ENCODE measurements at regions not wholly inside any gene's neighbourhood (a gene's known extent, or its start where the extent isn't known, plus 50 kb on each side); places are given as distances from the start of the nearest gene placed in this dataset.

DNA sequence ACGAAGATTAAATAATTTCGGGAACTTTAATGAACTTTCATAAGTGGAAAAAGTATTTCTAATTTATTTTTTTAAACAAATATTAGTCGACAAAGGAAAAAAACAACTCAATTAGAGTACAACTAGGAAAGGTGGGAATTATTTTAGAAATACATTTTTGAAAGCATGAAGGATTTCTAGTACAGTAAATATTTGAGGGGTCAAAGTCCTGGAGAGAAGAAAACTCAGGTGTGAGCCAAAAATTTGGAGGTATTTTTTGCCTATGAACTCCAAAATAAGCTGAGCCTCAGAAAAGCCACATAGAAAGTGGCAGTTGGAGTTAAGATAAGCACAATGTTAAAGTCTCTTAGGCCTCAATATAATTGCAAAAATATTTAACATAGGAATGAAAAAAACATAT is 2017.3 kb downstream of the C4orf33 start:
- TF ChIP-seq CTCF (conservative IDR thresholded peaks at IDR 0.05; ENCODE audit: low read depth, low read length), result no peak
- Histone ChIP-seq H2AFZ (ENCODE audit: low read depth) (no peak overlapping the region), H3K4me2 (no peak overlapping the region)

GRCh38 chr4:131113704-131114103 is 2017.8 kb downstream of the C4orf33 start:
- Histone ChIP-seq H2AFZ (ENCODE audit: low read depth) (no peak overlapping the region), H3K27ac (no peak overlapping the region), H3K79me2 (ENCODE audit: insufficient read depth, low read depth) (no peaks in the 10 kb centered on the region), H3K9ac (no peak overlapping the region), H3K4me3 (IDR thresholded peaks at IDR 0.05; ENCODE audit: insufficient read depth, low read depth, low read length) (no peak overlapping the region), H4K20me1 (ENCODE audit: insufficient read depth) (no peaks in the 10 kb centered on the region), H3K4me2 (no peak overlapping the region), H3K36me3 (ENCODE audit: insufficient read depth) (no peaks in the 10 kb centered on the region), H3K4me1 (ENCODE audit: low read depth, poor library complexity, severe bottlenecking) (no peaks in the 10 kb centered on the region), H3K27me3 (ENCODE audit: insufficient read depth, low read depth) (no peaks in the 10 kb centered on the region)
- TF ChIP-seq CTCF (conservative IDR thresholded peaks at IDR 0.05; ENCODE audit: low read depth, low read length), result no peak

More for the DNA sequence above, 2017.3 kb downstream of the C4orf33 start:
- Histone ChIP-seq H3K36me3 (ENCODE audit: insufficient read depth) (no peaks in the 10 kb centered on the region), H3K27ac (no peak overlapping the region), H3K27me3 (ENCODE audit: insufficient read depth, low read depth) (no peaks in the 10 kb centered on the region), H3K4me1 (ENCODE audit: low read depth, poor library complexity, severe bottlenecking) (no peaks in the 10 kb centered on the region), H3K4me3 (IDR thresholded peaks at IDR 0.05; ENCODE audit: insufficient read depth, low read depth, low read length) (no peak overlapping the region), H3K9ac (no peak overlapping the region), H3K79me2 (ENCODE audit: insufficient read depth, low read depth) (no peaks in the 10 kb centered on the region), H4K20me1 (ENCODE audit: insufficient read depth) (no peaks in the 10 kb centered on the region)

DNA sequence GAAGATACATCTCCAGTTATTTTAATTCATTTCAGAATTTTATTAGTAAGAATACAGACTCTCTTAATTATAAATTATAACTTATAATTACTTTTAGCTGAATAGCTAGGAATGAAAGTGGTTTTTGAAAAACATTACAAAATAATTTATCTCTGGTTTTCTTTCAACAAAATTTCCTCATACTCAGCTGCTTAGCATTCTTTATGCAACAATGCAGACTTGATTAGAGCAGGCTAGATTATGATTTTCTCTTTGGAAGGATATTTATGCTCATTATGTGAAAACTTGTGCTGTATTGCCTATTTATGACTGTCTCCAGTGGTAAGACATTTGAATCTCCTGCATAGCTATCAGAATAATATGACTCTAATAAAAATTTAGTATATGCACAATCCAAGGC is 2023.7 kb downstream of the C4orf33 start:
- Histone ChIP-seq H3K4me3 (IDR thresholded peaks at IDR 0.05; ENCODE audit: insufficient read depth, low read depth, low read length) (no peak overlapping the region), H2AFZ (ENCODE audit: low read depth) (no peak overlapping the region)
- TF ChIP-seq CTCF (conservative IDR thresholded peaks at IDR 0.05; ENCODE audit: low read depth, low read length), result no peak

GRCh38 chr4:131137196-131137595 is 2011.9 kb upstream of the PCDH10 start:
- TF ChIP-seq CTCF (conservative IDR thresholded peaks at IDR 0.05; ENCODE audit: low read depth, low read length), result no peak
- Histone ChIP-seq H3K4me3 (IDR thresholded peaks at IDR 0.05; ENCODE audit: insufficient read depth, low read depth, low read length) (no peak overlapping the region), H3K27me3 (ENCODE audit: insufficient read depth, low read depth) (no peaks in the 10 kb centered on the region), H3K9ac (no peak overlapping the region), H4K20me1 (ENCODE audit: insufficient read depth) (no peaks in the 10 kb centered on the region), H2AFZ (ENCODE audit: low read depth) (no peak overlapping the region), H3K36me3 (ENCODE audit: insufficient read depth) (no peaks in the 10 kb centered on the region), H3K79me2 (ENCODE audit: insufficient read depth, low read depth) (no peaks in the 10 kb centered on the region), H3K4me2 (no peak overlapping the region), H3K4me1 (ENCODE audit: low read depth, poor library complexity, severe bottlenecking) (no peaks in the 10 kb centered on the region), H3K27ac (no peak overlapping the region)

More for the DNA sequence above, 2023.7 kb downstream of the C4orf33 start:
- H3K4me1 ChIP-seq (ENCODE audit: low read depth, poor library complexity, severe bottlenecking), result no peaks in the 10 kb centered on the region
- H3K9ac ChIP-seq, result no peak overlapping the region
- no peak overlapping the region for H3K4me2 ChIP-seq
- H3K36me3 ChIP-seq (ENCODE audit: insufficient read depth), result no peaks in the 10 kb centered on the region
- no peaks in the 10 kb centered on the region for H3K27me3 ChIP-seq (ENCODE audit: insufficient read depth, low read depth)
- H3K79me2 ChIP-seq (ENCODE audit: insufficient read depth, low read depth), result no peaks in the 10 kb centered on the region
- no peaks in the 10 kb centered on the region for H4K20me1 ChIP-seq (ENCODE audit: insufficient read depth)
- no peak overlapping the region for H3K27ac ChIP-seq

Measured in KMS-11 (cell line).